T-helper 1 cell treated with Interleukin-12 subunit alpha and Interleukin-12 subunit beta and Interleukin-4 antibody, amounts not matched to agents 30 ng/mL and 1 ng/mL, for 36 hours (primary cell): ENCODE measurements at regions not wholly inside any gene's neighbourhood (a gene's known extent, or its start where the extent isn't known, plus 50 kb on each side); places are given as distances from the start of the nearest gene placed in this dataset.

Experiments used
- intact Hi-C: fragments of 100-400 bp; cut with micrococcal nuclease; formaldehyde crosslinking; loops from one replicate; pipeline ENCODE4 v1.15.1; 2024

DNA sequence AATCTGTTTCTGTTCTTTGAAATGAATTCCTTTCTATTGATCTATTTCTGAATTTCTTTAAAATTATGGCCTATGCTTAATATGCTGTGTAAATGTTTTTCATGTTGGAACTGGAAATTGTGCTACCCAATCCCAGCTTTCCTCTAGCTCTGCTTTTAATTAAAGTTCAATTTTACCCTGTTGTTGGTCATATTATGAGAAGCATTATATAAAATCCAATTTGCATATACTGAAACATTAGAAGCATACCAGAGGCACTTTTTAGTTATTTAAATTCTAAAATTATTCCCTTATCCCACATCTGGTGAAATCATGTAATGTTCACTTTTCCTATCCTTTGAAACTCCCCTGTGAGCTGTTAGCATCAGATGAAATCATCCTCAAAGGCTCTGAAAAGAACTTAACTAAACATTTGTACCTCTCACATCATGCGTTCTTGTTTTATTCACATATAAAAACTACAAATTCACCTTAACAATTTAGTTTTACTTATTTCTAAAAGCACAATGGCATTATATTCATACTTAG, 160.6 kb upstream of the COL21A1 start:
- intact Hi-C loops, result loop anchor here (10.0 kb wide), 1 partner anchor 2003 kb away; no protein-coding TSS in a partner anchor

DNA sequence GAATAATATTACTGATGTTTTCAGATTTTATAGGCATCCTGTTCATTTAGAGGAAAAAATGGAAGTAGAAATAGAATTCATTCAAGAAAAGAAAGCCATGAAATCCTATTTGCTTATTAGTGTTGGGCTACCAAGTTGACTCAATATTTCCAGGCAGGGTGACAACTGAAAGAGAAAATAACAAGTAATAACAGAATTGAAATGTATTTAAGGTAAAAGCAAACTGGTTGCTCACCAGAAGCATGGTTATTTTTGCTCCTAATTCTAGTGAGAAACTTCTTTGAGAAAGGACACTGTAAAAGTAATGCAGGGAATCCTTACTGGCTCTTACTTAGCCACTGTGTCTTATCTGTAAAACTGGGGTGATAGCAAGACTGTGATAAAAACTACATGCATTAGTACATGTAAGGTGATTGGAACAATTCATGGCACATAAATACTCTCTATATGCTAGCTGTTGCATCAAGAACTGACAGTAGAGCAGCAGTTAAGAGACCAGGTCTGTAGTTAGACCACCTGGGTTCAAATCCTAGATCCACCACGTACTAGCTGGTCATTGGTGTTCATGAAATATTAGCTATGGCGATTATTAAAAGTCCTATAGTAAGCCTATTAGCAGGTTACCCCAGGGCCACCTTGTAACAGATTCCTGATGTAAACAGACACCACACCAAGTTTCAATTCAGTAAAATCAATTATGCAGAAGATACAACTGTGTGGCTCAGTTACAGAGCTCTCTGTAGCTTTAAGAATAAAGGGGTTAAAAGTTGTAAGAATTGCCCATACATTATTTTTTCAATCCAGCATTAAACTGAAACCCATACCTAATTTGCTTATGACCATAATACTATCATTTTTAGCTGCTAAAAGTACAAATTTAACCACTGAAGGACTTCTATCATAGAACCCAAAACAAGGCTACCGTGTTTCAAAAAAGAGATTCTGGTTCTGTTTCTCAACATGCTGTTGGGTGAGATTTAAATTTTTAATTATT, 159.2 kb upstream of the COL21A1 start:
- intact Hi-C loops, result loop anchor here (10.0 kb wide), 1 partner anchor 2002 kb away; no protein-coding TSS in a partner anchor

DNA sequence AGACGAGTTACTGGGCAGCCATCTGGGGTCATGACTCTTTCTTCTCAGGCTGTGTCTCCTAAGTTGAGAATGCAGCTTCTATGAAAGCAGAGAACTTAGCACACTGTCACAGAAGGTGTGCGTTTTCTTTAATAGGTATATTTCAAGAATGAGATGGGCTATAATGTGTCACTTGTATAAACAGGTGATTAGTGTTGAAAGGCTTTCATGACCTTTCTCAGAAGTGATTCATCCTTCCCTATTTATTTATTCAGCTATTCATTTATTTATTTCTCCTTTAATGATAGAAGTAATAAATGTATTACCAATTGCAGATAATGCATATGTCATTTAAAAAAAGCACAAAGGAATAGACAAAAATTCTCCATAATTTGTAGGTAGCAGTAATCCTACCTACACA, 157.2 kb upstream of the COL21A1 start:
- intact Hi-C loops, result loop anchor here (10.0 kb wide), 1 partner anchor 2000 kb away; no protein-coding TSS in a partner anchor

DNA sequence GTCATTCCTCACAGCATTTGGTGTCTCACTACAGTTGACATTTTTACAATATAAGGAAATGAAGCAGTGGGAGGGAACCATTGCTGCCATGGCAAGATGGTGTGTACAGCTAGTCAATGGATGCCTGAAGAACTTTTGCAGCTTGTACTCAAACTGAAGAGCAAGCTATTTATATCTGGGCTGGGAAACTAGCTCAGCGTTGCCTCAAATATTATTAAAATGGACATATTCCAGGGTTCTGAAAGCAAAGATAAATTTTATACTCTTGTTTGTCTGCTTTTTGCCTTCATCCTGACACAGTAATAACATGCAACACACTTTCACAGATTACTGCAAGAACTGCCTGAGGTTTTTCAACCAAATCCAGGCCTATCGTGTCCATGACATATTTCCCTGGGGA, 156.4 kb upstream of the COL21A1 start:
- intact Hi-C loops, result loop anchor here (10.0 kb wide), 1 partner anchor 1999 kb away; no protein-coding TSS in a partner anchor

DNA sequence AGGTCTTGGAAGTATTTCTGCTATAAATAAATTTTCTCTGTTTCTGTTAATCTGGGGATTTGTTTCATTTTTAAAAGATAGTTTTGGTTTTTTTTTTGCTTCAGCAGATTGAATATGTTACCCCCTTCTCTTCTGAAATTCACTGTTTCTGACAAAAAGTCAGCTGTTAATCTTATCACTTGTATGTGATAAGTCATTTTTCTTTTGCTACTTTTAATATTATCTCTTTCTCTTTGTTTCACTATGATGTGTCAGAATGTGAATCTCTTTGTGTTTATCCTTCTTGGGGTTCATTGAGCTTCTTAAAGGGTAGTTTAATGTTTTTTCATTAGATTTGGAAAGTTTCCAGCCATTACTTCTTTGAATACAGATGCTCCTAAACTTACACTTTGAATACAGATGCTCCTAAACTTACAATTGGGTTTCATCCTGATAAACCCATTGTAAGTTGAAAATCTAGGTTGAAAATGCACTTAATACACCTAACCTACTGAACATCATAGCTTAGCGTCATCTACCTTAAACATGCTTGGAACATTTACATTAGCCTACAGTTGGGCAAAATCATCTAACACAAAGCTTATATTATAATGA, 154.2 kb upstream of the COL21A1 start:
- intact Hi-C loops, result loop anchor here (10.0 kb wide), 1 partner anchor 1997 kb away; no protein-coding TSS in a partner anchor

DNA sequence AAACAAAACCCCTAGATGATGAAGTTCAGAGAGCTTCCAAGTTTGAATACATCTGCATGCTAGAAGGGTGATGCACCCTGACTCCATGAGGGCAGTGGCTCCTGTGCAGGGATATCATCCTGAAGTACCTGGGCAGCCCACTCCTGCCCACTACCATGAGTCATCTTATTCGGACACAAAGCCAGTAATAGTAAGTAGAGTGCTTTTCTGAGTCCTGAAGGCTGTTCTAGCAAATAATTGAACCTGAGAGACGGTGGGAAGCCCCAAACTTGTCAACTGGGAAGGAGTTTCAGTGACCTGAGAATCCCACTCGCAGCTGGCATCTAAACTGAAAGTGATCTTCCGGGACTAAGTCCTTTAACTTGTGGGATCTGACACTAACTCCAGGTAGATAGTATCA, 152.9 kb upstream of the COL21A1 start:
- intact Hi-C loops, result loop anchor here (10.0 kb wide), 1 partner anchor 1995 kb away; no protein-coding TSS in a partner anchor

DNA sequence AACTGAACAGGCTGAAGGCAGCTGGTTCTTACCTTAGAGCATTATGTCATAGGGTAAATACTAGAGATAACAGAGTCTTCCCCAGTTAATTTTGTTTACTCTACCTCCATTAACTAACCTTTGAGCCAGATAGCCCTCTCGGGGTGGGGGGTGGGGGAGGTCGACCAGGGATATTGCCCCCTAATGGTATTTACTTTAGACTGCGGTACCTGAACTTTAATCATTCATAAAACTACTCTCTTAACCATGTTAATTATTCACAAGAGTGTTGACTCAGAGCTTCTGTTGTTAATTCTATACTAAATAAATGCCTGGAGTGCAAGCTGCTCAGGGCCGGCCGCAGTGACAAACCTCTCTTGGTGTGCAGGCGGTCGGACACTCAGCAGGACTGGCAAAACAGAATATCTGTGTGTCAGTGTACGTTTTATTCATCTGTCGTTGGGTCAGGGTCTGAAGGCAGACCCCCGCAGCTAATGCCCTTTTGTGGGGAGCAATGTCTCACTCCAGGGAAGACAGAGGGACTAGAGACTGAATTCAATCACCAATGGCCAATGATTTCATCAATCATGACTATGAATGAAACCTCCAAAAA, 152.4 kb upstream of the COL21A1 start:
- intact Hi-C loops, result loop anchor here (10.0 kb wide), 1 partner anchor 1995 kb away; no protein-coding TSS in a partner anchor

DNA sequence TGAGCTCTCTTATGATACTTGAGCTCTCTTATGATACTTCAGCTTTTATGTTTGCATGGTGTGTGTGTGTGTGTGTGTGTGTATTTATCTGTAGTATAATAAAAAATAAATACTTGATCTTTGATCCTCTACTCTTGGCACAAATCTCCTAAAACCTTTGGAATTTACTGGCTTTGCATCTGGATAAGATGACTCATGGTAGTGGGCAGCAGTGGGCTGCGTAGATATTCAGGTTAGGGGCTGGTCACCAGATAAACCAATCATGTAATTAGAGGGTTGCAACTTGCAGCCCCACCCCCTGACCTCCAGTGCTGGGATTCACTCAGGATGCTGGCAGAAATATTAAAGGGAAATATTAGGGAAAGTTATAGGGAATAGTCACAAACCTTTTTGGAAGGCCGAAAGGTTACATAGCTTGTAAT, 151.9 kb upstream of the COL21A1 start:
- intact Hi-C loops, result no loop called here

DNA sequence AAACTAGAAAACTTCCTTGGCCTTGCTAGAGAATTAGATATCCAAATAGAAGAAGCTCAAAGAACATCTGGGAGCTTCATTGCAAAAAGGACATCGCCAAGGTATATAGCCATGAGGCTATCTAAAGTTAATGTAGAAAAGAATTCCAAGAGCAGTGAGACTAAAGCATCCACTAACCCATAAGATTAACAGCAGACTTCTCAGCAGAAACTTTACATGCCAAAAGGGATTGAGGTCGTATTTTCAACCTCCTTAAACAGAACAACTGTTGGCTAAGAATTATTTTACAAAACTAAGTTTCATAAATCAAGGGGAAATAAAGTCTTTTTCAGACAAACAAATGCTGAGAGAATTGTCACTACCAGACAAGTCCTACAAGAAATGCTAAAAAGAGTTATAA, 149.1 kb upstream of the COL21A1 start:
- intact Hi-C loops, result no loop called here

DNA sequence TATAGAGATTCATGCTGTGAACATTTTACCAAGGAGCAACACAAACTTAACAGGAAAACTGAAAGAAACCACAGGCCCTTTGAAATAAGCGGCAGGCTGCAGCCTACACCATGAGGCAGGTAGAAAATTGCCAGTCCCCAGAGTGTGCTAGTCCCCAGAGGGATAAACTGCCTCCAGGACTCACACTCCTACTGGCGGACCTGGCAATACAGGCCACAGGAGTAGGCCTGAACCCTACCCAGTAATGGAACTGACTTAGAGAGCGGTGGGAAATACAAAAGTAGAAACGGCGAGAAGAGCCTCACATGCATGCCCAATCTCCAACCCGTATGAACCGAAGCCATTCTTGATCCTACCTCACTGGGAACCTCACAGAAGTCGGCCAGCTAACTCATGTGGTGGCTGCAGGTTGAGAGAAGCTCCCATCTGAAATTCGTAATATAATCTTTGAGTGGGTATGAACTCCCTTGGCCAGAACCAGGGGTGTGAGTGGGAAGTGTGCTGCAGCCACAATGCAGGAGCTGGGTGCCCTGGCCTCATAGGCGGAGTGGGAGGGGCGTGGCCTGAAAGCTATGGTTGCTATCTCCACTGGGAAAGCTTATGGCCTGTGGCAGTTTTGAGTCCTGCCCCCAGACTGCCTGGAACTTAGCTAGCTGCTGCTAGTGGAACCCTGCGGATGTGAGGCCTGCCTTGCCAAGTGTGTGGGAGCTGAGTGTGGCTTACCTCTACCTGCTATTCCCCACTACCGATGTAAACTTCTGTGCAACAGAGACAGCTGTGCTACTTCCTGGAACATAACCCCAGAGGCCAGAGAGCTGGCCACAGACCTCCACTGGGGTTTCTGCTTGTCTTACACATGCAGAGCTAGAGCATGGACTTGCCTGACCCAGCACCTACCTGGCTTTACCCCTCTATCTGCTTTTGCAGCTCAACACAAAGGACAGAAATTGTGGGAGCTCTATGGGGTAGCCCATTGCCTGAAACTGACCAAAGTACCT, 146.5 kb upstream of the COL21A1 start:
- intact Hi-C loops, result no loop called here

DNA sequence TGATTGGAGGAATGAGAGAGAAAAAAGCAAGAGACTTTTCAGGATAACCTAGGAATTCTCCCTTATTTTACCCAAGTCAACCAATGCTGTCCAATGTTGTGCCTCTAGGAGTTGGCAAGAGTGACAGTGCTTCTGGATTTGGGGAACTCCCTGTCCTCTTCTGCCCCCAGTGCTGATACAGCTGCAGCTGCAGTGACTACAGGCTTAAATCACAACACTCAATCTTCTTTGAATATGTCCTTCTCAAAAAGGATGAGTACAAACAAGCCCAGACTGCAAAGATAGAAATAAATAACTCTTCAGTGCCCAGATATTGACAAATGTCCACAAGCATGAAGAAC, 141.0 kb upstream of the COL21A1 start:
- intact Hi-C loops, result no loop called here

DNA sequence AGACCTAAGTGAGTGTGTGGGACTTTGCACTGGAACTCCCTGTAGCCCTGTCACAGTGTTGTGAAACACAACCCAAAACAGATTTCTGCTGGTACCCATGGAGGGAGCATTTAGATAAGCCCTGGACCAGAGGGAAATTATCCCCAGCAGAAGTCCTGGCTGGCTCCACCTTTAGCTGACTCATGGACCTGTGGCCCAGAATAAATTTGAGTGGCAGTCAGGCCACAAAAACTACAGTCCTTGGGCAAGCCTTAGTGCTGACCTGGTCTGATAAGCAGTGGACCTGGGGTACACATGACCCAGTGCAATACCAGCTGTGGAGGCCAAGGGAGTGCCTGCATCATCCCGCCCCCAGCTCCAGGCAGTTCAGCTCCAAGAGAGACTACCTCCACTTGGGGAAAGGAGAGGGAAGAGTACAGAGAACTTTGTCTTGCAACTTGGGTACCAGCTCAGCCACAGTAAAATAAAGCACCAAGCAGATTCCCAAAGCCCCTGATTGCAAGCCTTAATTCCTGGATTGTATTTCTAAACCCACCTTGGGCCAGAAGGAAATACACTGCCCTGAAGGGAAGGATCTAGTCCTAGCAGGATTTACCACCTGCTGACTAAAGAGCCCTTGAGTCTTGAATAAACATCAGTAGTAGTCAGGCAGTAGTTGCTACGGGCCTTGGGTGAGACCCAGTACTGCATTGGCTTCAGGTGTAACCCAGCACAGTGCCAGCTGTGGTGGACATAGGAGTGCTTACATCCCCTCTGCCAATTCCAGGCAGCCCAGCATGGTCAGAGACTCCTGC, 140.4 kb upstream of the COL21A1 start:
- intact Hi-C loops, result no loop called here

DNA sequence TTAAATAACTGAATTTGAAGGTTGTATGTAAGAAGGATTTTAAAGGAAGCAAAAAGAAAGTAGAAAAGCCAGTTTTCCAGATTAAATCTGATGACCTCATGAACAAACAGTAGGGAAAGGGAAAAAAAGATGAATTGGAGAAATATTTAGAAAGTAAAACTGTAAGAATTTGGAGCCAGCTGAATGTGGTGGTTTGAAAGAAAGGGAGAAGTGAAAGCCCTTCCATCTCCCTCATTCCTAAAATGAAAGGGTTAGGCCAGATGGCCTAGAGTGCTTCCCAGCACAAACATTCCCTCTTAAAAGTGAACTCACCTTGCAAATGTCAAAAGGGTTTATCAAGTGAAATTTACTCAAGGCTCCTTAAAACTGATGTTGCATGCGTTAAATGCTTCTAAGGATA, 139.3 kb upstream of the COL21A1 start:
- intact Hi-C loops, result no loop called here

DNA sequence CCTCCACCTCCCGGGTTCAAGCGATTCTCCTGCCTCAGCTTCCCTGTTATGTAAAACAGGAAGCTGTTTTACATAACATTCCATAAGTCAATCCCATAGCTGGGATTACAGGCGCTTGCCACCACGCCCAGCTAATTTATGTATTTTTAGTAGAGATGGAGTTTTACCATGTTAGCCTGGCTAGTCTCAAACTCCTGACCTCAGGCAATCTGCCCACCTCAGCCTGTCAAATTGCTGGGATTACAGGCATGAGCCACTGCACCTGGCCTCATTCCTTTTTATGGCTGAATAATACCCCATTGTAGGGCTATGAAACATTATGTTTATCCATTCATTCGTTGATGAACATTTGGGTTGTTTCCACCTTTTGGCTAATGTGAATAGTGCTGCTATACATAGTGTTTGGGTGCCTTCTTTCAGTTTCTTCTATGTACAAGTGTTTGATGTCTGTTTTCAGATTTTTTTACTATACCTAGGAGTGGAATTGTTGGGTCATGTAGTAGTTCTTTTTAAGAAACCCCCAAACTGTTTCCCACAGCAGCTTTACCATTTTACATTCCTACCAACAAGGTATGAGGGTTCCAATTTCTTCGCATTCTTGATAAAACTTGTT, 138.7 kb upstream of the COL21A1 start:
- intact Hi-C loops, result no loop called here

DNA sequence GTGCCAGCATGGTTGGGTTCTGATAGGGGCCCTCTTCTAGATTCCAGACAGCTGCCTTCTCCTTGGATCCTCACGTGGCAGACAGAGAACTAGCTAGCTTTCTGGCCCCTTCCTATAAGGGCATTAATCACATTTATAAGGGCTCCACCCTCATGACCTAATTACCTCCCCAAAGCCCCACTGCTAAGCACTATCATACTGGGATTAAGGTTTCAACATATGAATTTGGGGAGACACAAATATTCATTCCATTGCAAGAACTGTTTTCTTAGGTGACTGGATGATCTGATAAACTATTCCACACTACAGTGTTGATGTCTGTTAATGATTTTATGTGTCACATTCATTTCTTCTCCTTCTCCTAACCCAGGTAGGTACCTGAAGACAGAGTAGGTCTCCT, 135.8 kb upstream of the COL21A1 start:
- intact Hi-C loops, result no loop called here

DNA sequence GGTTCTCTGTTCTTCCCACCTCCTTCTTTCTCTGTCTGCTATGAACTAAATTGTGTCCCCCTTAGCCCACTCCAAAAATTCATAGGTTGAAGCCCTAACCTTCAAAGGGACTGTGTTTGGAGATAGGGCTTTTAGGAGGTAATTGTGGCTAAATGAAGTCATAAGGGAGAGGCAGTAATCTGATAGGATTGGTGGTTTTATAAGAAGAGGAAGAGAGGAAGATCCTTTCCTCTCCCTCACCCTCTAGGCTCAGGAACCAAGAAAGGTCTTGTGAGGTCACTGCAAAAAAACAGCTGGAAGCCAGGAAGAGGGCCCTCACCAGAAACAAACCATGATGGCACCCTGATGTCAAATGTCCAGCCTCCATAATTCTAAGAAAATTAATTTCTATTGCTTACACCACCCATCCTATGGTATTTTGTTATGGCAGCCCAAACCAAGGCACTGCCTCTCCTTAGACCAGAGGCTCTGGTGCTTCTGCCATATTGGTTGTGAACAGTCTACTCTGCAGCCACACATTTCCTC, 135.1 kb upstream of the COL21A1 start:
- intact Hi-C loops, result no loop called here

DNA sequence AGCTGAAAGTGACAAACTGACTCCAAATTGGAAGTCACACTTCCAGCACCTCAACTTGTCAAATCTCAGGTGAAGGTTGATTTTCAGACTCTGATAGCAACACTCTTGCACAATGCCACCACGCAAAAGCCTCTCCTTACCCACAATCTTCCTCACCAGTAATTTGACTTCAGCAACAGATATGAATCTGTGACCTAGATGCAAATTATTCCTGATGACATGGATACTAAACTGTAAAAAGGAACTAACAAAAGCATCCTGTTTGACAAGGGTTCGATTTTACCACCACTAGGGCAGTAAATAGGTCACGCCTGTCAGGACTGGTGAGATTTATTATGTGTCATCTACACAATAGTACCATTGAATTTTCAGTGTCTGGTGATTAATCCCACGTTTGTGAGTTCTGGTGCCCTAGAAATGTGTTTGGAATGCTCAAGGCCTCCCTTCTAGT, 134.4 kb upstream of the COL21A1 start:
- intact Hi-C loops, result no loop called here

DNA sequence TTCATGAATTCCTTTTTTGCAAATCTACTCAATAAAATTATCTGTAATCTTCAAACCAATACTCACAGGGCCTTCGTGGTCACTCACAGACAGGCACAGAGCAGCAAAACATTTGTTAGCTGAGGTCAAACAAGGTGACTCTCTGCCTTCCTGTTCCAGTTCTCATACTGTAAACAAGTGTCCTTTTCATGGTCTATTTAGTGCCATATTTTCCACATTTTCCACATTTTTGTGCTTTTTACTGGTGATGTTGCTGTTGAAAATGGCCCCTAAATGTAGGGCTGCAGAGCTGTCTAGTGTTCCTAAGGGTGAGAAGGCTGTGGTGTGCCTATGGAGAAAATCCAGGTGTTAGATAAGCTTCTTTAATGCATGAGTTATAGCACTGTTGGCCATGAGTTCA, 133.1 kb upstream of the COL21A1 start:
- intact Hi-C loops, result no loop called here
